B cell (primary cell): ENCODE measurements at regions not wholly inside any gene's neighbourhood (a gene's known extent, or its start where the extent isn't known, plus 50 kb on each side); places are given as distances from the start of the nearest gene placed in this dataset.

Source experiments
- ATAC-seq: fragments of 200-7000 bp; cut with Tn5 transposase; one replicate; pipeline ENCODE4 v1.10.0; 2021; ENCODE audit warnings: low read depth, mild to moderate bottlenecking, moderate number of reproducible peaks, moderate library complexity
- CTCF ChIA-PET: fragments of 350-600 bp; sonication (Branson Sonifier 250); formaldehyde crosslinking; loops from one replicate; lab custom pipeline; 2021; ENCODE audit warnings: antibody characterized with exemption, inconsistent platforms; lab: Charles Lee
- POLR2A ChIA-PET: fragments of 350-600 bp; sonication (Branson Sonifier 250); formaldehyde crosslinking; loops from one replicate; lab custom pipeline; 2021; ENCODE audit warnings: antibody characterized with exemption; lab: Charles Lee
- DNase-seq: peaks from one replicate; pipeline ENCODE4 v3.0.0; 2013
- H2AFZ ChIP-seq: 2 replicates; pipeline ENCODE4 v1.6.1; 2012; ENCODE audit warnings: mild to moderate bottlenecking, low read depth, low read length; ENCODE audit not compliant: insufficient read depth, poor library complexity, severe bottlenecking
- H3K27ac ChIP-seq, 2 donors: 1 replicate in 1 of 2; 2 replicates in 1 of 2; pipeline ENCODE4 v1.5.1; 2012 to 2013; ENCODE audit warnings: low read length in 2 of 2, mild to moderate bottlenecking in 2 of 2, moderate library complexity in 1 of 2
- H3K27me3 ChIP-seq, 4 experiments: fragments of 200-600 bp in 1 of 4; sonication (generic) in 1 of 4; replicated peaks in 1 of 4; 1 replicate in 2 of 4; 2 replicates in 2 of 4; pipeline versions ENCODE4 v1.6.1 to v1.7.0; 2013 to 2016; ENCODE audit warnings: low read length in 3 of 4, mild to moderate bottlenecking in 2 of 4, mixed read lengths in 1 of 4, moderate library complexity in 1 of 4; ENCODE audit not compliant: insufficient read depth in 4 of 4, control insufficient read depth in 3 of 4; ENCODE audit errors: control extremely low read depth in 1 of 4
- H3K36me3 ChIP-seq, 2 experiments: replicated peaks in 1 of 2; 1 replicate in 1 of 2; 2 replicates in 1 of 2; pipeline versions ENCODE4 v1.6.1 to v1.7.1; 2013; ENCODE audit warnings: low read length in 1 of 2; ENCODE audit not compliant: insufficient read depth in 2 of 2, control insufficient read depth in 1 of 2; ENCODE audit errors: control extremely low read depth in 1 of 2, extremely low read depth in 1 of 2
- H3K4me1 ChIP-seq, 2 donors: fragments of 200-600 bp in 1 of 2; sonication (generic) in 1 of 2; 1 replicate in 1 of 2; 2 replicates in 1 of 2; pipeline versions ENCODE4 v1.5.1 to v1.6.1; 2013 to 2017; ENCODE audit warnings: low read length in 2 of 2; ENCODE audit not compliant: control insufficient read depth in 2 of 2, insufficient read depth in 2 of 2
- H3K4me2 ChIP-seq: replicated peaks from 2 replicates; pipeline ENCODE3; 2012; ENCODE audit warnings: mild to moderate bottlenecking, low read depth, low read length; ENCODE audit not compliant: poor library complexity, severe bottlenecking
- H3K4me3 ChIP-seq, 5 experiments: fragments of 200-600 bp in 1 of 5; sonication (generic) in 1 of 5; 1 replicate in 3 of 5; 2 replicates in 2 of 5; pipeline versions ENCODE4 v1.5.1 to v1.7.0; 2011 to 2016; ENCODE audit warnings: low read length in 4 of 5, mild to moderate bottlenecking in 4 of 5, low read depth in 2 of 5, control low read depth in 1 of 5, moderate library complexity in 1 of 5; ENCODE audit not compliant: insufficient read depth in 1 of 5; ENCODE audit errors: control extremely low read depth in 1 of 5, extremely low read depth in 1 of 5
- H3K79me2 ChIP-seq: fragments of 200-600 bp; sonication (generic); one replicate; pipeline ENCODE4 v1.6.0; 2016; ENCODE audit warnings: low read length; ENCODE audit not compliant: control insufficient read depth, insufficient read depth
- H3K9ac ChIP-seq: fragments of 200-600 bp; sonication (generic); 2 replicates; pipeline ENCODE4 v1.6.1; 2017; ENCODE audit warnings: mild to moderate bottlenecking, low read length, moderate library complexity
- H3K9me3 ChIP-seq, 3 donors: one replicate each; pipeline versions ENCODE4 v1.6.1 to v1.7.1; 2013; ENCODE audit warnings: low read length in 2 of 3; ENCODE audit not compliant: control insufficient read depth in 2 of 3, insufficient read depth in 1 of 3; ENCODE audit errors: control extremely low read depth in 1 of 3
- H4K20me1 ChIP-seq: 2 replicates; pipeline ENCODE4 v1.6.0; 2012; ENCODE audit warnings: mild to moderate bottlenecking, low read length; ENCODE audit not compliant: insufficient read depth, control insufficient read depth, poor library complexity, severe bottlenecking
- H3K27ac Mint-ChIP-seq: one replicate; pipeline ENCODE4 v1.8.0; 2021; ENCODE audit warnings: mixed read lengths
- H3K27me3 Mint-ChIP-seq: one replicate; pipeline ENCODE4 v1.8.0; 2021; ENCODE audit warnings: mixed read lengths
- H3K4me1 Mint-ChIP-seq: one replicate; pipeline ENCODE4 v1.8.0; 2021; ENCODE audit warnings: mixed read lengths
- H3K4me3 Mint-ChIP-seq: one replicate; pipeline ENCODE4 v1.8.0; 2021; ENCODE audit warnings: mixed read lengths
- H3K9me3 Mint-ChIP-seq: one replicate; pipeline ENCODE4 v1.8.0; 2022; ENCODE audit warnings: mixed read lengths; ENCODE audit not compliant: insufficient read depth
- CTCF ChIP-seq: fragments of 200-600 bp; IDR thresholded peaks from one replicate; pipeline ENCODE4 v1.8.0; 2022; ENCODE audit warnings: antibody characterized with exemption, mild to moderate bottlenecking
- EZH2 ChIP-seq: IDR thresholded peaks from 2 replicates; pipeline ENCODE4 v1.6.1; 2012; ENCODE audit warnings: borderline replicate concordance, low read depth, mild to moderate bottlenecking, moderate library complexity, low read length; ENCODE audit not compliant: insufficient read depth, poor library complexity, severe bottlenecking
- WGBS: methylation state at CpG from one replicate; pipeline ENCODE4 v1.1.5; 2013; ENCODE audit warnings: missing lambda C conversion rate; ENCODE audit not compliant: insufficient coverage; 5-methylcytosine and 5-hydroxymethylcytosine counted together
- intact Hi-C: fragments of 100-400 bp; cut with micrococcal nuclease; formaldehyde crosslinking; loops from one replicate; pipeline ENCODE4 v1.10.0; 2022

- Histone ChIP-seq H3K4me1 (no peaks in the 10 kb centered on the region), H4K20me1 (no peaks in the 10 kb centered on the region), H3K27me3 (no peaks in the 10 kb centered on the region), H2AFZ (no peak overlapping the region), H3K9ac (no peak overlapping the region), H3K9me3 (no peaks in the 10 kb centered on the region), H3K4me2 (no peak overlapping the region), H3K4me3 (no peak overlapping the region), H3K27ac (no peak overlapping the region), H3K36me3 (no peaks in the 10 kb centered on the region), H3K79me2 (no peaks in the 10 kb centered on the region)
- ChIA-PET POLR2A (no interaction called here), CTCF (no interaction called here)
- no CpG with 5 or more reads among the region's 1 CpG for WGBS
- Mint-ChIP-seq H3K27me3 (no peaks in the 10 kb centered on the region), H3K4me3 (no peak overlapping the region), H3K9me3 (peaks cover 2% of the 10 kb centered on the region), H3K4me1 (no peaks in the 10 kb centered on the region), H3K27ac (no peak overlapping the region)
- DNase-seq (no peak), ATAC-seq (no peak)
- intact Hi-C loops, result no loop called here
- TF ChIP-seq EZH2 (no peak), CTCF (no peak)
Measured at GRCh38 chr13:70955887-70956286, 847.6 kb upstream of the KLHL1 start.

- ChIA-PET POLR2A (no interaction called here), CTCF (no interaction called here)
- no peak for TF ChIP-seq CTCF
- no peak for TF ChIP-seq EZH2
- no peak overlapping the region for H3K9ac ChIP-seq
- H3K4me3 ChIP-seq, result no peak overlapping the region
- no peaks in the 10 kb centered on the region for H3K79me2 ChIP-seq
- H3K27ac ChIP-seq, result no peak overlapping the region
- no peaks in the 10 kb centered on the region for H3K9me3 ChIP-seq
- Mint-ChIP-seq H3K27ac (no peak overlapping the region), H3K27me3 (no peaks in the 10 kb centered on the region), H3K4me3 (no peak overlapping the region), H3K4me1 (no peaks in the 10 kb centered on the region), H3K9me3 (no peaks in the 10 kb centered on the region)
- DNase-seq, result no peak
- no peaks in the 10 kb centered on the region for H4K20me1 ChIP-seq
- H2AFZ ChIP-seq, result no peak overlapping the region
- H3K4me1 ChIP-seq, result no peaks in the 10 kb centered on the region
- intact Hi-C loops, result no loop called here
- H3K36me3 ChIP-seq, result no peaks in the 10 kb centered on the region
- no peak overlapping the region for H3K4me2 ChIP-seq
- no peak for ATAC-seq
- H3K27me3 ChIP-seq, result no peaks in the 10 kb centered on the region
Measured at GRCh38 chr13:70950664-70951063, 842.4 kb upstream of the KLHL1 start.
